IPS-18a (cell line): ENCODE measurements at regions not wholly inside any gene's neighbourhood (a gene's known extent, or its start where the extent isn't known, plus 50 kb on each side); places are given as distances from the start of the nearest gene placed in this dataset.
"Not testable (repeated sequence)": the region's sequence is repeated elsewhere in the genome, so short reads cannot be mapped to it uniquely, and the experiment has no call there.

ENCODE experiments used
- H3K27ac ChIP-seq: one replicate; pipeline ENCODE4 v1.5.1; 2013; ENCODE audit warnings: low read length
- H3K27me3 ChIP-seq: one replicate; pipeline ENCODE4 v1.6.1; 2013; ENCODE audit warnings: mild to moderate bottlenecking, low read length; ENCODE audit not compliant: control insufficient read depth, insufficient read depth
- H3K36me3 ChIP-seq: one replicate; pipeline ENCODE4 v1.6.1; 2013; ENCODE audit warnings: low read depth, low read length; ENCODE audit not compliant: control insufficient read depth
- H3K4me1 ChIP-seq: one replicate; pipeline ENCODE4 v1.6.1; 2013; ENCODE audit warnings: low read depth, low read length; ENCODE audit not compliant: control insufficient read depth
- H3K4me3 ChIP-seq: one replicate; pipeline ENCODE4 v1.5.1; 2013; ENCODE audit warnings: low read length
- H3K9ac ChIP-seq: one replicate; pipeline ENCODE4 v1.6.1; 2013; ENCODE audit warnings: mild to moderate bottlenecking, low read length, moderate library complexity
- H3K9me3 ChIP-seq: one replicate; pipeline ENCODE4 v1.6.1; 2013; ENCODE audit warnings: low read depth, low read length; ENCODE audit not compliant: control insufficient read depth

DNA sequence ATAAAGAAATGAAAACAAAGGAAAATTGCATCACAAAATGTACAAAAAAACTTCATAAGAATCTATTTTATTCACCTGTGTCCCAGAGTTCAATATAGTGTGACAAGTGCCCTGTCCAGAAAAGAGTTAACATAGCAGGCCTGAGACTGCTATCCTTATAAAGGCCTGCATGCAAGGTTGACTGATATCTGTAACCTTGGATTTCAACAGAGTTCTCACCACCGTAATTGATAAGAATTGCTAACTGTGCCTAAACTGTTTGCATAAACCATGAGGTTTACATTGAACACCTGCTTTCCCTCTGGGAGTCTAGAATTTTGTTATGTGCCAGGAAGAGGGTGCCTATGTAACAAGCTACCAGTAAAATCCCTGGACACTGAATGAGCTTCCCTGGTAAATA lies 461.7 kb upstream of the DPH6 start:
- H3K27ac ChIP-seq: no peak overlapping the region
- H3K27me3 ChIP-seq: no peaks in the 10 kb centered on the region
- no peak overlapping the region for H3K4me3 ChIP-seq
- no peak overlapping the region for H3K9ac ChIP-seq
- H3K9me3 ChIP-seq: no peaks in the 10 kb centered on the region
- no peaks in the 10 kb centered on the region for H3K4me1 ChIP-seq
- H3K36me3 ChIP-seq: no peaks in the 10 kb centered on the region

DNA sequence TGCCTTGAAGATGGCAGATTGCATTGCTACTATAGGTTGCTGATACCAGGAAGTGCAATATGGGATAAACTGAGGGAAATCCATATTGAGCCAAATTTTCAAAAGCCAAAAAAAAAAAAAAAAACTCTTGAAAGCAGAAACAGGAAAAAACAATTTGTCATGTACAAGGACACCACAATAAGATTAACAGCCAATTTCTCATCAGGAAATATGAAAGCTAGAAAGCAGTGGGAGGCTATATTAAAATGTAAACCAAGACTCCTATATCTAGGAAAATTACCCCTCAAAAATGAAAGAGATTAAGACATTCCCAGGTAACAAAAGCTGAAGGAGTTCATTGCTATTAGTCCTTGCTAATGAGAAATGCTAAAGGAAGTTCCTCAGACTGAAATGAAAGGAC lies 462.8 kb upstream of the DPH6 start:
- Histone ChIP-seq H3K9ac (no peak overlapping the region), H3K4me1 (no peaks in the 10 kb centered on the region)

DNA sequence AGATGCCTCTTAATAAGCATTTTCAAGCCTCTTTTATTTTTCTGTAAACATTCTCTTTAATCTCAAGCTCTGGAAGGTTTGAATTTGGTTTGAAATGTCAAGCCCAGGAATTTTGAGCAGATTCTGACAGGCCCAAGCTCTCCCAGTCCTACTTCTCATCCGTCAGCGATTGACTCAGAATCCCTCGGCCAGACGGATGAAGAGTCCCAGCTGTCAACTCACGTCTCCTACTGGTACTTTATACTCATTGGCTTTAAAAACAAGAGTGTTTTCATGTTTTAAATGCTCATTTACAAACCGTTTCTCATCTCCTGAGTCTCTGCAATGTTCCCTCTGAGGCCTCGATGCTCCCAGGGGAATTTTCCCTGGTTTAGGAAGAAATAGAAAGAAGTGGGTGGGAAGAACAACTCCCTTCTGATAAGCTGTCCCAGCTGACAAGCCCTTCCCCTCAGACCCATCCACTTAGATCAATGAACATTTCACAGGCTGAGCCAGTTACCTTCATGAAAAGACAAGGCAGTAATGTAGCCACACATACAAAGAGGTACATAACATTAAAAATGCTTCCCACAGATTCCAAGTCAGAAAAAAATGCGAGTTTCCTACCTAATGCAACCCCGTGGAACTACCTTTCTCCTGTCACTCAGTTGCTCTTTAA lies 478.2 kb upstream of the DPH6 start:
- H3K9ac ChIP-seq: no peak overlapping the region
- no peaks in the 10 kb centered on the region for H3K4me1 ChIP-seq
- no peaks in the 10 kb centered on the region for H3K9me3 ChIP-seq
- no peaks in the 10 kb centered on the region for H3K27me3 ChIP-seq
- H3K27ac ChIP-seq: no peak overlapping the region
- H3K36me3 ChIP-seq: no peaks in the 10 kb centered on the region
- no peak overlapping the region for H3K4me3 ChIP-seq

More for the DNA sequence above, 462.8 kb upstream of the DPH6 start:
- Histone ChIP-seq H3K4me3 (no peak overlapping the region), H3K27me3 (no peaks in the 10 kb centered on the region), H3K36me3 (no peaks in the 10 kb centered on the region), H3K9me3 (no peaks in the 10 kb centered on the region), H3K27ac (no peak overlapping the region)

DNA sequence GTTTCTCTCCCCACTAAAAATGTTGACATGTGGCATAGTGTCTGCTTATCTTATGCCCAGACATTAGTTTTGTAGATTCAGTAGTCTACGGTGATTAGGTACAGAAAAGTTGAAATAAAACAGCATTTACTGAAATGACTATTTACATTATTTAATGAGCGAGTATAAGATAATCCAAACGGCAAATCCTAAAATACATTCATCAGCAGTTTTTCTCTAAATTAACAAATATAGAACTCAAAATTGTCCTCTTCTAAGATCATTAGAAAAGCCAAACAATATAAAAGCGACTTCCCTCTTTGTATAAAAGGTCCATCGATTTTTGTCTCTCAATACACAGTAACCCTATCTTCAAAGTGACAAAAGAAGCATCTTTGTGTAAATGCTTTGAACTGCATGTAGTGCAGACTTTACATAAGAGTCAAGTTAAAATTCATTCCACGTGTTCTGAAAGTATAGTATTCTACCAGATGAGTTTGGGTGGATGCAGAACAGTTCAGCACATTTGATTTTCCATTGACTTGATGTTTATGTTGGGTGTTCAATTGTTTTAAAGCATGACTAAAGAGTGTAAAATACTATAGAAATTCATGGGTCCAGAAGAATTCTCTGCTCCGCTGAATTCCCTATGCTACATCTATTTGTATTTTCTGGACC lies 480.8 kb upstream of the DPH6 start:
- no peak overlapping the region for H3K9ac ChIP-seq
- H3K4me1 ChIP-seq: no peaks in the 10 kb centered on the region
- no peaks in the 10 kb centered on the region for H3K36me3 ChIP-seq
- H3K27ac ChIP-seq: no peak overlapping the region
- no peaks in the 10 kb centered on the region for H3K9me3 ChIP-seq
- H3K27me3 ChIP-seq: no peaks in the 10 kb centered on the region
- H3K4me3 ChIP-seq: no peak overlapping the region

DNA sequence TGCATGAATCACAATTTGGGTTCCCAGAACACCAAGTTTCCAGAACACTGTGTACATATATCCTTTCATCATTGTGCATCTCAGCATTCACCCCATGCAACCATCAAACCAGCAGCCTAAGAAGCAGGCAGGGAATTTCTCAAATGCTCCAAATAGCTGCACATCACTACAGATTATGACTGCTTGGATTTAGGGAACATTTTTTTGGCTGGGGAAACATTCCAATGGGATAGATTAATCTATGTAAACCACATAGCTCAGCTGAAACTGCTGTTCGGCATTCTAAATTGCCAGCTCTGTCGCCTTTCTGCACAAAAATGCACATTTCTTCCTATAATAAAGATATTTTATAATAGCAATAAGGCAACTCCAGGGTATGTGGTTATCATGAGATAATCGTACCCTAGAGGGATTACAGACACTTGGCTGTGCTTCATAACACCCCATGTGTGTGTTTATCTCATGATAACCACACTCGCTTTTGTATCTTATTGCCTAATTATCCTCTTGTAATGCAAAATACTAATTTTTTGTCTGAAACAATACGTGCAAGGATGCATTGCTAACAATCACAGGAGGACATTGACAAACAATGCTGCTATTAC lies 483.7 kb upstream of the DPH6 start:
- no peaks in the 10 kb centered on the region for H3K27me3 ChIP-seq
- no peaks in the 10 kb centered on the region for H3K9me3 ChIP-seq
- no peak overlapping the region for H3K4me3 ChIP-seq
- no peak overlapping the region for H3K9ac ChIP-seq
- no peak overlapping the region for H3K27ac ChIP-seq
- H3K4me1 ChIP-seq: no peaks in the 10 kb centered on the region
- no peaks in the 10 kb centered on the region for H3K36me3 ChIP-seq

DNA sequence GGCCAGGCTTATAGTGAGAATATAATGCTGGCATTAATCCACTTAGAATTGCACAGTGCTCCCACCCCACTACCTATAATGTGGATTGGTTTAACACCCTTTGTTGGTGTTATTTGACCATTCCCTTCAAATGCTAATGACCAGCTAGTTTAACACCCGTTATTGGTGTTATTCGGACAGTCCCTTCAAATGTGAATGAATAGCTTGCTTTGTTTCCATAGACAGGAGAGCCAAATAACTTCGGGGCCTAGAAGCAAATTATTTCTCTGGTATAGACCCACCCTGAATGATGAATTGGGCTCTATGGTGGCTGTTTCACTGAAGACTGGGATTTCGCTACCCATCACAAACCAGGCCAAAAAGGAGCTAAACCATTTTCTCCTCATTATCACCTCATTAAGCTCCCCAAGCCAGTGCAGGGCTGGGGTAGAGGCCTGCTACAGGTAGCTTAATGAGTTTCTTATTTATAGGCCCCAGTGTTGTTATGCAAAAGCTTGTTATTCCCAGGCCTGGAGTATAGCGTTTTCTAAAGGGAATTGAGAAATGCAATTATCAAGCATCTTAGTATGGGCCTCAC lies 494.1 kb upstream of the DPH6 start:
- peaks cover 14% of the 10 kb centered on the region for H3K4me1 ChIP-seq
- H3K9ac ChIP-seq: no peak overlapping the region
- H3K36me3 ChIP-seq: no peaks in the 10 kb centered on the region
- H3K27me3 ChIP-seq: no peaks in the 10 kb centered on the region
- no peak overlapping the region for H3K4me3 ChIP-seq
- no peaks in the 10 kb centered on the region for H3K9me3 ChIP-seq
- H3K27ac ChIP-seq: no peak overlapping the region

DNA sequence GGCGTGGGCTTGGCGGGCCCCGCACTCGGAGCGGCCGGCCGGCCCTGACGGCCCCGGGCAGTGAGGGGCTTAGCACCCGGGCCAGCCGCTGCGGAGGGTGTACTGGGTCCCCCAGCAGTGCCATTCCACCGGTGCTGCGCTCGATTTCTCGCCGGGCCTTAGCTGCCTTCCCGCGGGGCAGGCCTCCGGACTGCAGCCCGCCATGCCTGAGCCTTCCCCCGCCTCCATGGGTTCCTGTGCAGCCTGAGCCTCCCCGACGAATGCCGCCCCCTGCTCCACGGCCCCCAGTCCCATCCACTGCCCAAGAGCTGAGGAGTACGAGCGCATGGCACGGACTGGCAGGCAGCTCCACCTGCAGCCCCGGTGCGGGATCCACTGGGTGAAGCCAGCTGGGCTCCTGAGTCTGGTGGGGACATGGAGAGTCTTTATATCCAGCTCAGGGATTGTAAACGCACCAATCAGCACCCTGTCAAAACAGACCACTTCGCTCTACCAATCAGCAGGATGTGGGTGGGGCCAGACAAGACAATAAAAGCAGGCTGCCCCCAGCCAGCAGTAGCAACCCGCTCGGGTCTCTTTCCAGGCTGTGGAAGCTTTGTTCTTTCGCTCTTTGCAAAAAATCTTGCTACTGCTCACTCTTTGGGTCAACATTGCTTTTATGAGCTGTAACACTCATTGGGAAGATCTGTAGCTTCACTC lies 501.2 kb upstream of the DPH6 start:
- H3K27me3 ChIP-seq, H3K36me3 ChIP-seq, H3K4me3 ChIP-seq, H3K9me3 ChIP-seq, H3K4me1 ChIP-seq, H3K9ac ChIP-seq, H3K27ac ChIP-seq: not testable (repeated sequence)

DNA sequence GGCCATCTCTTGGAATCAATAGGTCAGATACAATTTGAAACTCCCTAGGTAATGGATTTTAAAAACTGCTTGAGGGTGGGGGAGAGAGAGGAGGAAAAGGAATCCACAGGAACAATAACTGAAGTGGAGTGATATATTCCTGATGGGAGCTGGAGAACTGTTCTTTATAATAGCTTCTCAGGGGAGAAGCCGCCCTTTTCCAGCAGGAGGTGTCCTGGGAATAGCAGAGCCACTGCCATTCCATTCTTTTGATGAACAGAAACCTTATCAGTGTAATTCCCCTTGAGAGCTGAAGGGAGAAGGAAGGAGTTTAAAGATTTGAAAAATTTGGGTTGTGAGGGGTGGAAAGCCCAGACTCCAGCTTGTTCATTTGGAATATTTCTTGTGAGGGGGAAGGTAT lies 504.9 kb upstream of the DPH6 start:
- no peaks in the 10 kb centered on the region for H3K27me3 ChIP-seq
- H3K4me1 ChIP-seq: peaks cover 4% of the 10 kb centered on the region
- no peaks in the 10 kb centered on the region for H3K9me3 ChIP-seq
- no peak overlapping the region for H3K4me3 ChIP-seq
- no peak overlapping the region for H3K27ac ChIP-seq
- H3K36me3 ChIP-seq: no peaks in the 10 kb centered on the region
- no peak overlapping the region for H3K9ac ChIP-seq

DNA sequence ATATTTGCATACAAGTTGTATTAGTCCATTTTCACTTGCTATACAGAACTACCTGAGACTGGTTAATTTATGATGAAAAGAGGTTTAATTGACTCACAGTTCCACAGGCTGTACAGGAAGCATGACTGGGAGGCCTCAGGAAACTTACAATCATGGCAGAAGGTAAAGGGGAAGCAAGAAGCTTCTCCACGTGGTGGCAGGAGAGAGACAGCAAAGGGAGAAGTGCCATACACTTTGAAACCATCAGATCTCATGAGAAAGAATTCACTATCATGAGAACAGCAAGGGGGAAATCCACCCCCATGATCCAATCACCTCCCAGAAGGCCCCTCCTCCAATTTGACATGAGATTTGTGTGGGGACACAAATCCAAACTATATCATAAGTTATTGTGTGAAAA lies 506.7 kb upstream of the DPH6 start:
- H3K36me3 ChIP-seq, H3K27ac ChIP-seq, H3K27me3 ChIP-seq, H3K4me3 ChIP-seq, H3K9me3 ChIP-seq, H3K9ac ChIP-seq, H3K4me1 ChIP-seq: not testable (repeated sequence)

DNA sequence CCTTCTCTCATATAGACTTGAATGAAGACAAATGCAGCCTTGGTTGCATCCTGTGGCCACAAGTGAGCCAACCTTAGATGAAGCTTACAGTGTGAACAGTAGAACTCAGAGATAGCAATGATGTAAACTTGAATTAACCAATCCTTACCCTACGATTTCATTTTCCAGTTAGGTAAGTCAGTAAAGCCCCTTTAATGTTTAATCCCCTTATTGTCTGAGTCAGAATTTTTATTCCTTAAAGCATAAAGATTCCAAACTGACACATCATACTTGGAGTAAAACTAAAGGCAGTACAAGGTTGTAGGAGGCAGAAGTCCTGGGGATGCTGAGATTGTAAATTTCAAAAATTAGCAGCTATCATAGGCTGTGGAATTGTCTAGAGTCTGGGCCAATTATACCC lies 507.8 kb upstream of the DPH6 start:
- no peaks in the 10 kb centered on the region for H3K36me3 ChIP-seq
- H3K4me1 ChIP-seq: peaks cover 4% of the 10 kb centered on the region
- no peaks in the 10 kb centered on the region for H3K9me3 ChIP-seq
- H3K4me3 ChIP-seq: no peak overlapping the region
- H3K27ac ChIP-seq: no peak overlapping the region
- H3K27me3 ChIP-seq: no peaks in the 10 kb centered on the region
- H3K9ac ChIP-seq: no peak overlapping the region

DNA sequence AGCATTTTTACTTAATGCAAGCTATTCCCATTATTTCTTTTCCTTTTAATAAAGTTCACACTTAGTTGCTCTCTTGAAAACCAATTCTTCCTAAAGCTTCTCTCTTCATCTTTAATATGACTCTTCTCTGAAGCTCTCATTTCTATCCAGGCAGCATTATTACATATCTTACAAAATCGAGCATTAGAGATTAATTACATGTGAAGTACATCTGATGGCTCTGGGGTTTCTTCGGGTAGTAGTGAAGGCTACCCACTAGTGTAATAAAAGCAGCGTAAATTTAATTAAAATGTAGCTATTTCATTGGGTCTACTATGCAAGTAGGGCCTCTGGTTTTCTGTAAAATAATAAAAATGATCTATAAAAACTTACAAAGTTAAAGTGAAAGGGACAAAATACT lies 513.6 kb upstream of the DPH6 start:
- H3K36me3 ChIP-seq: no peaks in the 10 kb centered on the region
- no peaks in the 10 kb centered on the region for H3K9me3 ChIP-seq

More for the DNA sequence above, 513.6 kb upstream of the DPH6 start:
- H3K4me3 ChIP-seq: no peak overlapping the region
- no peak overlapping the region for H3K9ac ChIP-seq
- H3K27me3 ChIP-seq: no peaks in the 10 kb centered on the region
- no peaks in the 10 kb centered on the region for H3K4me1 ChIP-seq
- H3K27ac ChIP-seq: no peak overlapping the region
